ENCODE measurements at regions not wholly inside any gene's neighbourhood (a gene's known extent, or its start where the extent isn't known, plus 50 kb on each side); places are given as distances from the start of the nearest gene placed in this dataset.

GRCh38 chr1:191582169-191582568 lies 576.1 kb upstream of the RGS18 start (continued):
- TF ChIP-seq CEBPG (CRISPR knock-in tag; IDR thresholded peaks at IDR 0.05) (no peak), CEBPG (tag; conservative IDR thresholded peaks at IDR 0.05 in 1 of 2, IDR thresholded peaks at IDR 0.05 in 1 of 2) (0 out of 4 replicates have a peak, but pooled peaks of 1 of the 2 experiments have one; percentile 5), NFIC (IDR thresholded peaks at IDR 0.05) (peak; percentile 54), ARNT (IDR thresholded peaks at IDR 0.05) (no peak), ZBTB7A (IDR thresholded peaks at IDR 0.05; ENCODE audit: borderline replicate concordance, control insufficient read depth, low read depth, low read length) (no peak), CREB1 (IDR thresholded peaks at IDR 0.05) (0 out of 2 replicates have a peak, but pooled peaks have one; percentile 11), CREB1 (CRISPR knock-in tag; IDR thresholded peaks at IDR 0.05) (no peak), ZNF639 (CRISPR knock-in tag; conservative IDR thresholded peaks at IDR 0.05 in 1 of 2, IDR thresholded peaks at IDR 0.05 in 1 of 2) (0 out of 4 replicates have a peak, but pooled peaks of 1 of the 2 experiments have one; percentile 49), DPF2 (IDR thresholded peaks at IDR 0.05) (peak; percentile 85), TEAD4 (IDR thresholded peaks at IDR 0.05; ENCODE audit: low read length) (peak; percentile 91), TEAD4 (CRISPR knock-in tag; IDR thresholded peaks at IDR 0.05; ENCODE audit: borderline replicate concordance) (no peak), EP300 (IDR thresholded peaks at IDR 0.05; ENCODE audit: low read length) (peak; percentile 70), MAZ (CRISPR knock-in tag; conservative IDR thresholded peaks at IDR 0.05 in 1 of 2, IDR thresholded peaks at IDR 0.05 in 1 of 2) (0 out of 4 replicates have a peak, but pooled peaks of 1 of the 2 experiments have one; percentile 24), CCNT2 (IDR thresholded peaks at IDR 0.05; ENCODE audit: borderline replicate concordance, extremely low read depth, insufficient read length, low read depth, low read length) (peak; percentile 73), ATF3 (IDR thresholded peaks at IDR 0.05) (peak; percentile 44; the same call in 1 of the 2 replicates), ATF3 (CRISPR knock-in tag; conservative IDR thresholded peaks at IDR 0.05) (no peak), POLR2B (IDR thresholded peaks at IDR 0.05; ENCODE audit: low read depth, partially characterized antibody) (no peak), ATF1 (CRISPR knock-in tag; IDR thresholded peaks at IDR 0.05) (no peak), ATF1 (tag; IDR thresholded peaks at IDR 0.05) (0 out of 2 replicates have a peak, but pooled peaks have one; percentile 23), HDAC2 (IDR thresholded peaks at IDR 0.05) (0 out of 2 replicates have a peak, but pooled peaks have one; percentile 26), STAT5A (IDR thresholded peaks at IDR 0.05; ENCODE audit: borderline replicate concordance, low read length) (peak; percentile 65), CBFA2T2 (conservative IDR thresholded peaks at IDR 0.05) (peak; percentile 82)
- TF ChIP-seq, protein P1, sequence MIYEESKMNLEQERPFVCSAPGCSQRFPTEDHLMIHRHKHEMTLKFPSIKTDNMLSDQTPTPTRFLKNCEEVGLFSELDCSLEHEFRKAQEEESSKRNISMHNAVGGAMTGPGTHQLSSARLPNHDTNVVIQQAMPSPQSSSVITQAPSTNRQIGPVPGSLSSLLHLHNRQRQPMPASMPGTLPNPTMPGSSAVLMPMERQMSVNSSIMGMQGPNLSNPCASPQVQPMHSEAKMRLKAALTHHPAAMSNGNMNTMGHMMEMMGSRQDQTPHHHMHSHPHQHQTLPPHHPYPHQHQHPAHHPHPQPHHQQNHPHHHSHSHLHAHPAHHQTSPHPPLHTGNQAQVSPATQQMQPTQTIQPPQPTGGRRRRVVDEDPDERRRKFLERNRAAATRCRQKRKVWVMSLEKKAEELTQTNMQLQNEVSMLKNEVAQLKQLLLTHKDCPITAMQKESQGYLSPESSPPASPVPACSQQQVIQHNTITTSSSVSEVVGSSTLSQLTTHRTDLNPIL (CRISPR knock-in tag; IDR thresholded peaks at IDR 0.05), result no peak
